ENCODE measurements at regions not wholly inside any gene's neighbourhood (a gene's known extent, or its start where the extent isn't known, plus 50 kb on each side); places are given as distances from the start of the nearest gene placed in this dataset.

DNA sequence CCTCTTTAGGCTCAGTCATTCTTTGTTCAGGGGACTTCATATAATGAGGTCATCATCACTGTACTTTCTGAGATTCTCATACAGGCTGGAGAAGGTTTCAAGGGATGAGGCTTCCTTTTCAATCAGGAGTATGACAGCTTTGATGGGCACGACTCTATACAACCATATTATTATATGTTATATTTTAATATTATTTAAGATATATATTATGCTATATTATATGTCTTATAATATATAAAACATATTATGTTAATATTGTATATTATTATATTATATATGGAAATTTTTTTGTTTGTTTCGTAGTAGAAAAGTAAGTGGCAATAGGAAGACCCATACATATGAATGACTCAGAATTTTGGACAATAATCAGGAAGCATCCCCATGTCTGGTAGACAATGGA, 78.0 kb upstream of the GATA6 start:
- no peaks in the 10 kb centered on the region for H3K4me1 ChIP-seq (ENCODE audit: insufficient read depth, low read length, poor library complexity, severe bottlenecking)
- no peak overlapping the region for H3K4me3 ChIP-seq (ENCODE audit: low read length, poor library complexity, severe bottlenecking)
- H3F3A ChIP-seq (ENCODE audit: low read depth) = no peaks in the 10 kb centered on the region
- TF ChIP-seq EZH2phosphoT487 (IDR thresholded peaks at IDR 0.05; ENCODE audit: borderline replicate concordance) = no peak
- TF ChIP-seq, protein P1, sequence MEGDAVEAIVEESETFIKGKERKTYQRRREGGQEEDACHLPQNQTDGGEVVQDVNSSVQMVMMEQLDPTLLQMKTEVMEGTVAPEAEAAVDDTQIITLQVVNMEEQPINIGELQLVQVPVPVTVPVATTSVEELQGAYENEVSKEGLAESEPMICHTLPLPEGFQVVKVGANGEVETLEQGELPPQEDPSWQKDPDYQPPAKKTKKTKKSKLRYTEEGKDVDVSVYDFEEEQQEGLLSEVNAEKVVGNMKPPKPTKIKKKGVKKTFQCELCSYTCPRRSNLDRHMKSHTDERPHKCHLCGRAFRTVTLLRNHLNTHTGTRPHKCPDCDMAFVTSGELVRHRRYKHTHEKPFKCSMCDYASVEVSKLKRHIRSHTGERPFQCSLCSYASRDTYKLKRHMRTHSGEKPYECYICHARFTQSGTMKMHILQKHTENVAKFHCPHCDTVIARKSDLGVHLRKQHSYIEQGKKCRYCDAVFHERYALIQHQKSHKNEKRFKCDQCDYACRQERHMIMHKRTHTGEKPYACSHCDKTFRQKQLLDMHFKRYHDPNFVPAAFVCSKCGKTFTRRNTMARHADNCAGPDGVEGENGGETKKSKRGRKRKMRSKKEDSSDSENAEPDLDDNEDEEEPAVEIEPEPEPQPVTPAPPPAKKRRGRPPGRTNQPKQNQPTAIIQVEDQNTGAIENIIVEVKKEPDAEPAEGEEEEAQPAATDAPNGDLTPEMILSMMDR (conservative IDR thresholded peaks at IDR 0.05; ENCODE audit: low read length) = no peak
- H3K79me2 ChIP-seq (ENCODE audit: insufficient read depth, low read length) = no peaks in the 10 kb centered on the region
- H3K27me3 ChIP-seq (ENCODE audit: insufficient read depth, low read length, poor library complexity, severe bottlenecking) = no peaks in the 10 kb centered on the region
- H3K9me2 ChIP-seq (replicated peaks; ENCODE audit: low read depth, low read length) = no peaks in the 10 kb centered on the region
- H4K20me1 ChIP-seq (ENCODE audit: insufficient read depth, low read length, poor library complexity, severe bottlenecking) = no peaks in the 10 kb centered on the region
- no peaks in the 10 kb centered on the region for H3K9me3 ChIP-seq (ENCODE audit: insufficient read depth, low read depth, low read length)
- no peak overlapping the region for H3K4me2 ChIP-seq (ENCODE audit: low read depth, low read length, poor library complexity, severe bottlenecking)
- no peak overlapping the region for H2AFZ ChIP-seq (ENCODE audit: low read length)
- H3K9ac ChIP-seq (ENCODE audit: low read depth, low read length, poor library complexity, severe bottlenecking) = no peak overlapping the region
- H3K36me3 ChIP-seq (ENCODE audit: insufficient read depth, low read length) = no peaks in the 10 kb centered on the region

DNA sequence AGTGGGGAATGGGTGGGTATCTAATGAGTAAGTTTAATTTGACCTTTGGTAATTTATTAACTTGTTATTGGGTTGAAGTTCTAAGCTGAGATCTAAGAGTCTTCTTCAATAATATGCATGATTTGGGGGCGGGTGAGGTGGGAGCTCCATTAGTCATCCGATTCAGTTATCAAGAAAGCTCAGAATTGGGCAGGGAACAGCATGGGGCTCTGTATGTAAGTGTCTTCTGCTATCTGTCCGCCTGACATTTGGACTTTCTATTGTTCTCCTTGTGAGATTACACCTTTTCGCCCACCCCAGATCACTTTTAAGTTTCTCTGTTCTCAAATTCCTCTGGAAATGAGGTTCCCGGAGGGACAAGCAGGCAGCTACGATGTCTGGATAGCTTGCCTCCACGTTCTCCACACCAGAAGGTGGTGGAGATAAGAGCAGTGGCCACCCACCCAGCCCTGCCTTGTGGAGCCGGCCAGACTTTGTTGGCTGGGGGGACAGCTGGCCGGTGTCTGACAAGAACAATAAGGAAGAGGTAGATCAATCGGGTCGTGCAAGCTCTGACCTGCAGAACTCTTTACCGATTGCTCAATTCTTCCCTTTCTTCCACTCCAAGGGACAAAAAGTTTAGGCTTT, 75.5 kb upstream of the GATA6 start:
- Histone ChIP-seq H3K36me3 (ENCODE audit: insufficient read depth, low read length) (no peaks in the 10 kb centered on the region), H3K4me3 (ENCODE audit: low read length, poor library complexity, severe bottlenecking) (no peak overlapping the region), H3K27me3 (ENCODE audit: insufficient read depth, low read length, poor library complexity, severe bottlenecking) (no peaks in the 10 kb centered on the region), H3K4me2 (ENCODE audit: low read depth, low read length, poor library complexity, severe bottlenecking) (no peak overlapping the region), H3F3A (ENCODE audit: low read depth) (no peaks in the 10 kb centered on the region), H2AFZ (ENCODE audit: low read length) (no peak overlapping the region), H3K4me1 (ENCODE audit: insufficient read depth, low read length, poor library complexity, severe bottlenecking) (peaks cover 4% of the 10 kb centered on the region), H3K9me2 (replicated peaks; ENCODE audit: low read depth, low read length) (no peaks in the 10 kb centered on the region), H3K9me3 (ENCODE audit: insufficient read depth, low read depth, low read length) (no peaks in the 10 kb centered on the region), H3K79me2 (ENCODE audit: insufficient read depth, low read length) (no peaks in the 10 kb centered on the region), H3K9ac (ENCODE audit: low read depth, low read length, poor library complexity, severe bottlenecking) (no peak overlapping the region), H4K20me1 (ENCODE audit: insufficient read depth, low read length, poor library complexity, severe bottlenecking) (no peaks in the 10 kb centered on the region)
- TF ChIP-seq, protein P1 (conservative IDR thresholded peaks at IDR 0.05; ENCODE audit: low read length) = no peak
- TF ChIP-seq EZH2phosphoT487 (IDR thresholded peaks at IDR 0.05; ENCODE audit: borderline replicate concordance) = no peak

DNA sequence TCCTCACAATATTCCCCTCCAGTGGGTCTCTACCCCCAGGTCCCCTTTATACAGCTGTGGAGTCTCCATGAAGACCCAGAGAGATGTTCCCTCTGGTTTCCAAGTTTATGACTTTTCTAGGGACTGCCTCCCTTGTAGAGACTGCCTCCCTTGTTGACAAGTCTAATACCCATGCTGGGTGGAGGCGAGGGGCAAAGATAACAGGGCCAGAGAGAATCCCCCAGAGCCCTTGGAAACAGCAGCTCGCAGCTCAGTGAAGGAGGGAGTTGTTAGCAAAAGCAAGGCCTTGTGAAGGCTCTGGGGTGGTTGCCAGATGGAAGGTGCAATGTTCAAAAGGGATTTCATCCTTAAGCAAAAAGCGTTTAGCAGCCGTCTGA, 75.0 kb upstream of the GATA6 start:
- TF ChIP-seq, protein P1 (conservative IDR thresholded peaks at IDR 0.05; ENCODE audit: low read length) = no peak
- no peak for TF ChIP-seq EZH2phosphoT487 (IDR thresholded peaks at IDR 0.05; ENCODE audit: borderline replicate concordance)
- H3K27me3 ChIP-seq (ENCODE audit: insufficient read depth, low read length, poor library complexity, severe bottlenecking) = no peaks in the 10 kb centered on the region
- H3K4me2 ChIP-seq (ENCODE audit: low read depth, low read length, poor library complexity, severe bottlenecking) = no peak overlapping the region
- no peaks in the 10 kb centered on the region for H3K9me2 ChIP-seq (replicated peaks; ENCODE audit: low read depth, low read length)
- no peak overlapping the region for H3K9ac ChIP-seq (ENCODE audit: low read depth, low read length, poor library complexity, severe bottlenecking)
- H3K9me3 ChIP-seq (ENCODE audit: insufficient read depth, low read depth, low read length) = no peaks in the 10 kb centered on the region
- H3K4me3 ChIP-seq (ENCODE audit: low read length, poor library complexity, severe bottlenecking) = no peak overlapping the region
- no peaks in the 10 kb centered on the region for H4K20me1 ChIP-seq (ENCODE audit: insufficient read depth, low read length, poor library complexity, severe bottlenecking)
- H2AFZ ChIP-seq (ENCODE audit: low read length) = no peak overlapping the region
- H3F3A ChIP-seq (ENCODE audit: low read depth) = no peaks in the 10 kb centered on the region
- peaks cover 4% of the 10 kb centered on the region for H3K4me1 ChIP-seq (ENCODE audit: insufficient read depth, low read length, poor library complexity, severe bottlenecking)
- no peaks in the 10 kb centered on the region for H3K36me3 ChIP-seq (ENCODE audit: insufficient read depth, low read length)
- H3K79me2 ChIP-seq (ENCODE audit: insufficient read depth, low read length) = no peaks in the 10 kb centered on the region
